HUES64 (cell line): ENCODE measurements at regions not wholly inside any gene's neighbourhood (a gene's known extent, or its start where the extent isn't known, plus 50 kb on each side); places are given as distances from the start of the nearest gene placed in this dataset.
A peak's percentile ranks its signal among the peaks of the same experiment; 100 is the strongest.

ENCODE experiments used
- H3K27ac ChIP-seq: 2 replicates; pipeline ENCODE4 v1.7.0; 2013; ENCODE audit warnings: low read depth, low read length, inconsistent platforms
- H3K27me3 ChIP-seq: 2 replicates; pipeline ENCODE4 v1.6.1; 2013; ENCODE audit warnings: mild to moderate bottlenecking, low read length; ENCODE audit not compliant: insufficient read depth
- H3K36me3 ChIP-seq: 2 replicates; pipeline ENCODE4 v1.6.1; 2013; ENCODE audit warnings: mild to moderate bottlenecking, low read length; ENCODE audit not compliant: insufficient read depth
- H3K4me1 ChIP-seq: 2 replicates; pipeline ENCODE4 v1.6.1; 2013; ENCODE audit warnings: mild to moderate bottlenecking, low read length, moderate library complexity; ENCODE audit not compliant: insufficient read depth
- H3K4me3 ChIP-seq: 2 replicates; pipeline ENCODE4 v1.5.1; 2013; ENCODE audit warnings: mild to moderate bottlenecking, low read length, moderate library complexity
- H3K9ac ChIP-seq: 2 replicates; pipeline ENCODE4 v1.6.1; 2013; ENCODE audit warnings: mild to moderate bottlenecking, low read depth, low read length
- H3K9me3 ChIP-seq: 2 replicates; pipeline ENCODE4 v1.6.1; 2013; ENCODE audit warnings: low read depth, low read length; ENCODE audit not compliant: insufficient read depth
- WGBS: fragments of 150-250, 120-280 bp; methylation state at CpG from one replicate; pipeline ENCODE4 v1.1.7; 2013; ENCODE audit warnings: missing lambda C conversion rate; 5-methylcytosine and 5-hydroxymethylcytosine counted together

GRCh38 chr2:172177996-172178395 lies 75.3 kb upstream of the DLX2 start:
- 96% methylated on average over 1 of the region's 1 CpG for WGBS
- peaks cover 31% of the 10 kb centered on the region for H3K4me1 ChIP-seq
- no peak overlapping the region for H3K9ac ChIP-seq
- H3K27ac ChIP-seq: no peak overlapping the region
- H3K9me3 ChIP-seq: no peaks in the 10 kb centered on the region
- H3K36me3 ChIP-seq: no peaks in the 10 kb centered on the region
- H3K4me3 ChIP-seq: no peak overlapping the region
- peaks cover 11% of the 10 kb centered on the region for H3K27me3 ChIP-seq

DNA sequence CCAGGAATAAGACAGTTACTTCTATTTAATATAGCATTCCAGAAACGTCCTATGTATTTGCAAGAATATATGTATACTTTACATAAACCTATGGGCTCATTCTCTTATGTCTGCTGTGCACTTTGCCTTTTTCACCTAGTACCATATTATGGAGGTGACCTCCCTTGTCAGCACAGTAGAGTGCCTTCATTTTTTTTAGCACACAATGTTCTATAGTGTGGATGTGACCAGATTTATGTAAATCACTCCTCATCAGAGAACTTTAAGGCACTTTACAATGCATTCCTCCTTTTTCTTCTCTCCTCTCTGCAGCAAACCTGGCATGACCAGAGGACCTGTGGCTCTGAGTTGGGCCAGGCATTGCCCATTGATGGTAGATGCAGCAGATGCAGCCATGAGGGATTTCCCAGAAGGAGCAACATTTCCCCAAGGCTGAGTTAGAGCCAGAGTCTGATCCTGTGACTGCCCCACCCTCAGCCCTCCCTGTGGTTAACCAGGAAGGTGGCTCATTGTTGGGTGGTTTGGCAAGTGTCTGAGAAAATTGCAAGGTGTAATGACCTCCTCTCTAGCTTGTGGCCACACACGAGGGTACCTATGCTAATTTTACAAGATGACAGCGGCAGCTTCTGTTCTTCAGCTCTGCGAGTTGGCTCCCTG lies 76.5 kb upstream of the DLX2 start:
- Histone ChIP-seq H3K27me3 (peaks cover 4% of the 10 kb centered on the region; the same call in 1 of the 2 replicates), H3K9ac (no peak overlapping the region), H3K9me3 (no peaks in the 10 kb centered on the region), H3K4me3 (no peak overlapping the region), H3K4me1 (peaks cover 21% of the 10 kb centered on the region), H3K27ac (no peak overlapping the region), H3K36me3 (no peaks in the 10 kb centered on the region)
- WGBS: 82% methylated on average over 3 of the region's 4 CpGs

DNA sequence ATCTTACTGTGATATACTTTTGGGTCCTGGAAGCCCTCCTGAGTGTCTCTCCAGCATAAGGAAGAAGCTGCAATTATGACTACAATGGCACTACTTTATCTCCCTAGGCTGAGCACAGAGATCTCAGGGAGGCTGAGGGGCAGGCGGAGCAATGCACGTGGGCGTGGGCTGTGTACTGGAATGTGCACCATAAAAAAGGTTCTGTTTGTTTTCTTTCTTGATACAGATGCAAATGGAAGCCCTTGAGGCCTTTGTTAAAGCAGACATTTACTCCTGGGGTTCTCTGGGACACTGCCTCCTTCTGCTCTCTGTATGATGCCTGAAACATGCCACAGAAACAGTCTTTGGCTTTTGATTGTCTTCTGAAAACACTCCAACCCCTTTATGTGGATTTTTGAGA lies 79.1 kb upstream of the DLX2 start:
- Histone ChIP-seq H3K27ac (peak overlapping the region; percentile 80; the same call in 1 of the 2 replicates), H3K4me3 (no peak overlapping the region)
- 15% methylated on average over 3 of the region's 3 CpGs for WGBS

DNA sequence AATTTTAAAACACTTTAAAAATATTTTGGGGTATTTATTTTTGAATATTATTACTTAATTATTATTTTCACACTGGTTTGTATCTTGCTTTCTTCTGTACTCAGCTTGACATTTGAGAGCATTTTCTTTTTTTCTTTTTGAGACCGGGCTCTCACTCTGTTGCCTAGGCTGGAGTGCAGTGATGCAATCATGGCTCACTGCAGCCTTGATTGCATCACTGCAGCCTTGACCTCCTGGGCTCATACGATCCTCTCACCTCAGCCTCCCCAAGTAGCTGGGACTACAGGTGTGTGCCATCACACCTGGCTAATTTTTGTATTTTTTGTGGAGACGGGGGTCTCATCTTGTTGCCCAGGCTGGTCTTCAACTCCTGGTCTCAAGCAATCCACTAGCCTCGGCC lies 79.9 kb upstream of the DLX2 start:
- Histone ChIP-seq H3K36me3 (no peaks in the 10 kb centered on the region), H3K4me1 (peaks cover 21% of the 10 kb centered on the region), H3K27me3 (peaks cover 4% of the 10 kb centered on the region; the same call in 1 of the 2 replicates), H3K9me3 (peaks cover 13% of the 10 kb centered on the region; the same call in 1 of the 2 replicates), H3K9ac (no peak overlapping the region), H3K27ac (no peak overlapping the region), H3K4me3 (no peak overlapping the region)
- WGBS: 90% methylated on average over 4 of the region's 4 CpGs

More for the DNA sequence above, 79.1 kb upstream of the DLX2 start:
- Histone ChIP-seq H3K27me3 (peaks cover 4% of the 10 kb centered on the region; the same call in 1 of the 2 replicates), H3K36me3 (no peaks in the 10 kb centered on the region), H3K9ac (no peak overlapping the region), H3K9me3 (peaks cover 13% of the 10 kb centered on the region; the same call in 1 of the 2 replicates), H3K4me1 (peaks cover 21% of the 10 kb centered on the region)

- WGBS: 94% methylated on average over 4 of the region's 6 CpGs
- Histone ChIP-seq H3K4me3 (0 out of 2 replicates have a peak overlapping the region, but pooled peaks have one; percentile 5), H3K4me1 (no peaks in the 10 kb centered on the region), H3K27ac (no peak overlapping the region), H3K9me3 (peaks cover 21% of the 10 kb centered on the region), H3K36me3 (no peaks in the 10 kb centered on the region), H3K27me3 (no peaks in the 10 kb centered on the region), H3K9ac (no peak overlapping the region)
These were observed 90.8 kb upstream of the DLX2 start for GRCh38 chr2:172193331-172194089.

- Histone ChIP-seq H3K27ac (no peak overlapping the region), H3K4me3 (no peak overlapping the region), H3K9me3 (peaks cover 30% of the 10 kb centered on the region), H3K36me3 (0 out of 2 replicates have a peak, but pooled peaks cover 3% of the 10 kb centered on the region), H3K9ac (no peak overlapping the region), H3K27me3 (no peaks in the 10 kb centered on the region), H3K4me1 (no peaks in the 10 kb centered on the region)
- 83% methylated on average over 6 of the region's 6 CpGs for WGBS
These were observed 93.2 kb upstream of the DLX2 start for GRCh38 chr2:172195836-172196376.

GRCh38 chr2:172196768-172197431 lies 94.2 kb upstream of the DLX2 start:
- Histone ChIP-seq H3K36me3 (0 out of 2 replicates have a peak, but pooled peaks cover 3% of the 10 kb centered on the region), H3K27me3 (no peaks in the 10 kb centered on the region), H3K4me1 (no peaks in the 10 kb centered on the region), H3K9ac (no peak overlapping the region), H3K27ac (no peak overlapping the region), H3K4me3 (no peak overlapping the region), H3K9me3 (peaks cover 30% of the 10 kb centered on the region)
- 91% methylated on average over 17 of the region's 17 CpGs for WGBS

DNA sequence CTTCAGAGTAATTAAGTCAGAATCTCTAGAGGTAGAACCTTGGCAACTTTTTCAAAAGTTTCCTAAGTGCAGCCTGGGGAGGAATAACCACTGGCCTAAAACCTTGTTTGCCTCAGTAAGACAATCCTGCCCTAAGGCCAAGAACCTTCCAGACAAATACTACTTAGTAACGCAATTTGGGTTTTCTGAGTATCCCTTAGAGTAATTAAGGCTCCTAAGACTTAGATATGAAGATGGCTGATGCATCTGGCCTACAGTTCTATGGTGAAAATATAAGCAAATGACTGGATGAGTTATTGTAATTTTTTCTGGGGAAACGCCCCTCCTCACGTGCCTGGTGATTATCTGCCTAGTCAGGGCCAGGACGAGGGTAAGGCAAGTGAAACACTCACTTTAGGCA lies 95.7 kb upstream of the DLX2 start:
- no peak overlapping the region for H3K9ac ChIP-seq
- H3K27me3 ChIP-seq: no peaks in the 10 kb centered on the region
- H3K9me3 ChIP-seq: peaks cover 27% of the 10 kb centered on the region
- H3K27ac ChIP-seq: no peak overlapping the region
- H3K4me3 ChIP-seq: no peak overlapping the region
- no peaks in the 10 kb centered on the region for H3K4me1 ChIP-seq
- 92% methylated on average over 4 of the region's 4 CpGs for WGBS
- 0 out of 2 replicates have a peak, but pooled peaks cover 3% of the 10 kb centered on the region for H3K36me3 ChIP-seq

- no CpG with 5 or more reads among the region's 1 CpG for WGBS
- H3K9me3 ChIP-seq: peaks cover 21% of the 10 kb centered on the region
- H3K36me3 ChIP-seq: 0 out of 2 replicates have a peak, but pooled peaks cover 3% of the 10 kb centered on the region
- no peak overlapping the region for H3K4me3 ChIP-seq
- no peaks in the 10 kb centered on the region for H3K4me1 ChIP-seq
- H3K27ac ChIP-seq: no peak overlapping the region
- H3K9ac ChIP-seq: no peak overlapping the region
- H3K27me3 ChIP-seq: no peaks in the 10 kb centered on the region
These were observed 96.2 kb upstream of the DLX2 start for GRCh38 chr2:172198908-172199307.

- no peak overlapping the region for H3K4me3 ChIP-seq
- peaks cover 12% of the 10 kb centered on the region for H3K9me3 ChIP-seq
- 80% methylated on average over 1 of the region's 2 CpGs for WGBS
- H3K4me1 ChIP-seq: no peaks in the 10 kb centered on the region
- no peaks in the 10 kb centered on the region for H3K27me3 ChIP-seq
- no peak overlapping the region for H3K27ac ChIP-seq
- H3K9ac ChIP-seq: no peak overlapping the region
- 0 out of 2 replicates have a peak, but pooled peaks cover 3% of the 10 kb centered on the region for H3K36me3 ChIP-seq
These were observed 97.9 kb upstream of the DLX2 start for GRCh38 chr2:172200495-172201085.
